Endometrium (tissue), 2 donors: ENCODE measurements at regions not wholly inside any gene's neighbourhood (a gene's known extent, or its start where the extent isn't known, plus 50 kb on each side); places are given as distances from the start of the nearest gene placed in this dataset.

ENCODE experiments used
- FAIRE-seq: peaks from 2 replicates; lab custom pipeline; 2012; peaks lifted over from hg19 to GRCh38; lab: Jason Lieb, UNC
- donor health status: control.
- donor health status: control.

GRCh38 chr4:189291939-189292338 is 648.7 kb upstream of the FRG1 start:
- no peak for FAIRE-seq

- no peak for FAIRE-seq
These were observed 647.2 kb upstream of the FRG1 start for GRCh38 chr4:189293459-189293858.

- no peak for FAIRE-seq
These were observed 646.1 kb upstream of the FRG1 start for GRCh38 chr4:189294574-189294973.

GRCh38 chr4:189299706-189300105 is 641.0 kb upstream of the FRG1 start:
- no peak for FAIRE-seq

- no peak for FAIRE-seq
These were observed 639.0 kb upstream of the FRG1 start for GRCh38 chr4:189301692-189302091.

- no peak for FAIRE-seq
These were observed 638.0 kb upstream of the FRG1 start for GRCh38 chr4:189302719-189303118.

- no peak for FAIRE-seq
These were observed 636.5 kb upstream of the FRG1 start for GRCh38 chr4:189304167-189304566.

- FAIRE-seq: no peak
These were observed 635.9 kb upstream of the FRG1 start for GRCh38 chr4:189304809-189305208.

GRCh38 chr4:189305500-189305899 is 635.2 kb upstream of the FRG1 start:
- FAIRE-seq: no peak

GRCh38 chr4:189311251-189311650 is 629.4 kb upstream of the FRG1 start:
- no peak for FAIRE-seq

- no peak for FAIRE-seq
These were observed 627.6 kb upstream of the FRG1 start for GRCh38 chr4:189313064-189313463.

- FAIRE-seq: no peak
These were observed 626.7 kb upstream of the FRG1 start for GRCh38 chr4:189313861-189314513.

- FAIRE-seq: no peak
These were observed 618.2 kb upstream of the FRG1 start for GRCh38 chr4:189322426-189322825.

GRCh38 chr4:189341881-189342280 is 598.8 kb upstream of the FRG1 start:
- no peak for FAIRE-seq

- FAIRE-seq: no peak
These were observed 585.1 kb upstream of the FRG1 start for GRCh38 chr4:189355590-189355989.

GRCh38 chr4:189362364-189362763 is 578.3 kb upstream of the FRG1 start:
- no peak for FAIRE-seq

GRCh38 chr4:189364032-189364449 is 576.6 kb upstream of the FRG1 start:
- no peak for FAIRE-seq

- FAIRE-seq: no peak
These were observed 575.2 kb upstream of the FRG1 start for GRCh38 chr4:189365451-189365850.

- no peak for FAIRE-seq
These were observed 572.8 kb upstream of the FRG1 start for GRCh38 chr4:189367832-189368231.

GRCh38 chr4:189374176-189374575 is 566.5 kb upstream of the FRG1 start:
- FAIRE-seq: no peak

- no peak for FAIRE-seq
These were observed 563.8 kb upstream of the FRG1 start for GRCh38 chr4:189376901-189377300.

- no peak for FAIRE-seq
These were observed 563.1 kb upstream of the FRG1 start for GRCh38 chr4:189377569-189377968.

- FAIRE-seq: no peak
These were observed 555.6 kb upstream of the FRG1 start for GRCh38 chr4:189385098-189385497.

GRCh38 chr4:189385579-189385978 is 555.1 kb upstream of the FRG1 start:
- FAIRE-seq: no peak

- no peak for FAIRE-seq
These were observed 544.2 kb upstream of the FRG1 start for GRCh38 chr4:189396435-189396834.
